ENCODE measurements at regions not wholly inside any gene's neighbourhood (a gene's known extent, or its start where the extent isn't known, plus 50 kb on each side); places are given as distances from the start of the nearest gene placed in this dataset.

GRCh38 chr12:47303995-47304560 lies 224.3 kb upstream of the AMIGO2 start:
- DNase-seq: no peak

GRCh38 chr12:47303207-47303606 lies 223.4 kb upstream of the AMIGO2 start:
- DNase-seq: no peak

DNA sequence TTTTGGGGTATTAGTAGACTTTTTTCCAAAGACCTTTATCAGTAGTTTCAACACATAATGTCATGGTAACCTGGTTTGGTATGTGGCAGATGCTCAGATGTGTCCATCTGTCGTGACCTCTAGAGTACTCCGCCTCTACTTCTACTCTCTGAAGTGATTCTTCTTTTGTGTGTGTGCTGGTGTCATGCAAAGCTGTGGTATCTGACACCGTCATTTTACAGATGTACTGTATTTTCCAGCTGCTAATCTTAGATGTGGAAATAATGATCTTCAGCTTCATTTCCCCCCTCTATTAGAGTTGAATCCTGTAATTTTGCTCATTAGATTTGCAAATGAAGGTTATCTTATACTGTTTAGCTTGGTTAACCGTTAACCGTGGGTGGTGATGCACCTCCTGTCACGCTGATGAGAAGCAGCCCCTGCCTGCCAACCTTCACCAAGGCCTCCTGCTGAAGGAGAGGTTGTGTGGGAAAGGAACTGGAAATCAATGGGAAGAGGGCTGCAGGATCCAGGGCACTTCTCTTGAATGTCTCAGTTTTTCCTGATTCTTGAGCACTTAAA lies 222.4 kb upstream of the AMIGO2 start:
- no peak for DNase-seq

- no peak for DNase-seq
These were observed 219.8 kb upstream of the AMIGO2 start for GRCh38 chr12:47299586-47299985.

GRCh38 chr12:47297993-47298392 lies 218.2 kb upstream of the AMIGO2 start:
- DNase-seq: no peak

- DNase-seq: no peak
These were observed 217.1 kb upstream of the AMIGO2 start for GRCh38 chr12:47296828-47297227.

DNA sequence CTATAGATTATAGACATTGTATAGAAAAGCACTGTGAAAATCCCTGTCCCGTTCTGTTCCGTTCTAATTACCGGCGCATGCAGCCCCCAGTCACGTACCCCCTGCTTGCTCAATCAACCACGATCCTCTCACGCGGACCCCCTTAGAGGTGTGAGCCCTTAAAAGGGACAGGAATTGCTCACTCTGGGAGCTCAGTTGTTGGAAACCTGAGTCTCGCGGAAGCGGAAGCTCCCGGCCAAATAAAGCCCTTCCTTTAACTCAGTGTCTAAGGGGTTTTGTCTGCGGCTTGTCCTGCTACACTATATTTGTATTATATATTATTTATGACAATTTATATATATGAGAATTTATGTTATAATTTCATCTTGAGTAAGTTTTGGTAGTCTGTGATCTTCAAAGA lies 213.6 kb upstream of the AMIGO2 start:
- DNase-seq: no peak

DNA sequence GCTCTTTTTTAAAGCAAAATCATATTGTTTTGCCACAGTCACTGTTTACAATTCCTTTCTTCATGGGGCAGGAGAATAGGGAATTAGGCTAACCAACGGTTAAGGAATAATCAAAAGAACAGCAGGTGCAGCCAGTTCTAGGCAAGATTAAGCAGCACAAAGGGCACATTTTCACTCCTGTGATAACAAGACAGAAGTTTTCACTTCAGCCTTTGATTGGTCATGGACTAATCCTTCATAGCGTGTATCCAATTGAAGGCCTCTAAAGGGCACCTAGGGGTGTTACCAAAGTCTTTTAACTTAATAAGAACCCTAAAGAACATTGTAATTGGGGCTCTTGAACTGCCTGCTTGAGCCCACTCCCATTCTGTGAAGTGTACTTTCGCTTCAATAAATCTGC lies 206.9 kb upstream of the AMIGO2 start:
- DNase-seq: no peak
